Activated CD4-positive, CD25-positive, alpha-beta regulatory T cell treated with anti-CD3 and anti-CD28 coated beads, Interleukin-2, amount 50 U/mL, for 16 hours (primary cell): ENCODE measurements at regions not wholly inside any gene's neighbourhood (a gene's known extent, or its start where the extent isn't known, plus 50 kb on each side); places are given as distances from the start of the nearest gene placed in this dataset.
"Not testable (repeated sequence)": the region's sequence is repeated elsewhere in the genome, so short reads cannot be mapped to it uniquely, and the experiment has no call there.

ENCODE experiments used
- DNase-seq: peaks from one replicate; pipeline ENCODE4 v3.0.0-alpha.2; 2020; ENCODE audit warnings: low read depth, low spot score

- no peak for DNase-seq
Observed at GRCh38 chr1:66460776-66461175, 73.2 kb upstream of the SGIP1 start.

GRCh38 chr1:66462313-66462712 lies 71.6 kb upstream of the SGIP1 start:
- no peak for DNase-seq

- DNase-seq, result no peak
Observed at GRCh38 chr1:66464351-66464750, 69.6 kb upstream of the SGIP1 start.

GRCh38 chr1:66464802-66465201 lies 69.2 kb upstream of the SGIP1 start:
- no peak for DNase-seq

GRCh38 chr1:66466695-66467094 lies 67.3 kb upstream of the SGIP1 start:
- DNase-seq, result not testable (repeated sequence)

GRCh38 chr1:66468722-66469121 lies 65.2 kb upstream of the SGIP1 start:
- DNase-seq, result no peak

GRCh38 chr1:66475940-66476339 lies 58.0 kb upstream of the SGIP1 start:
- DNase-seq, result no peak

- DNase-seq, result no peak
Observed at GRCh38 chr1:66476774-66477173, 57.2 kb upstream of the SGIP1 start.

GRCh38 chr1:66478116-66478515 lies 55.8 kb upstream of the SGIP1 start:
- no peak for DNase-seq

- no peak for DNase-seq
Observed at GRCh38 chr1:66480162-66480561, 53.8 kb upstream of the SGIP1 start.

GRCh38 chr1:66481215-66481614 lies 52.7 kb upstream of the SGIP1 start:
- DNase-seq, result not testable (repeated sequence)
